ENCODE measurements at regions not wholly inside any gene's neighbourhood (a gene's known extent, or its start where the extent isn't known, plus 50 kb on each side); places are given as distances from the start of the nearest gene placed in this dataset.

- DNase-seq (no peak), ATAC-seq (no peak)
- no peak overlapping the region for H3K27ac ChIP-seq
- no peaks in the 10 kb centered on the region for H3K9me3 ChIP-seq
- no peaks in the 10 kb centered on the region for H3K36me3 ChIP-seq
- no peaks in the 10 kb centered on the region for H3K27me3 ChIP-seq
- H3K4me3 ChIP-seq: no peak overlapping the region
- no peaks in the 10 kb centered on the region for H3K4me1 ChIP-seq
- no peak for TF ChIP-seq CTCF (IDR thresholded peaks at IDR 0.05)
- intact Hi-C loops (cut with DNase I): no loop called here
These were observed 402.1 kb downstream of the ZNF536 start for GRCh38 chr19:30774252-30774766.

- H3K27ac ChIP-seq: no peak overlapping the region
- no peak for ATAC-seq
- DNase-seq: no peak
- H3K9me3 ChIP-seq: no peaks in the 10 kb centered on the region
- H3K4me3 ChIP-seq: no peak overlapping the region
- no peaks in the 10 kb centered on the region for H3K36me3 ChIP-seq
- intact Hi-C loops (cut with DNase I): no loop called here
- no peaks in the 10 kb centered on the region for H3K27me3 ChIP-seq
- no peaks in the 10 kb centered on the region for H3K4me1 ChIP-seq
- TF ChIP-seq CTCF (IDR thresholded peaks at IDR 0.05): no peak
These were observed 390.5 kb downstream of the ZNF536 start for GRCh38 chr19:30762651-30763050.

- TF ChIP-seq CTCF (IDR thresholded peaks at IDR 0.05): no peak
- Histone ChIP-seq H3K27ac (no peak overlapping the region), H3K4me1 (no peaks in the 10 kb centered on the region), H3K36me3 (no peaks in the 10 kb centered on the region), H3K27me3 (no peaks in the 10 kb centered on the region), H3K9me3 (no peaks in the 10 kb centered on the region), H3K4me3 (no peak overlapping the region)
- intact Hi-C loops (cut with DNase I): no loop called here
- DNase-seq (no peak), ATAC-seq (no peak)
These were observed 387.8 kb downstream of the ZNF536 start for GRCh38 chr19:30760014-30760413.

- ATAC-seq: no peak
- Histone ChIP-seq H3K27me3 (no peaks in the 10 kb centered on the region), H3K4me3 (no peak overlapping the region), H3K27ac (no peak overlapping the region), H3K36me3 (no peaks in the 10 kb centered on the region), H3K4me1 (no peaks in the 10 kb centered on the region), H3K9me3 (no peaks in the 10 kb centered on the region)
- DNase-seq: no peak
- intact Hi-C loops (cut with DNase I): no loop called here
- TF ChIP-seq CTCF (IDR thresholded peaks at IDR 0.05): no peak
These were observed 385.8 kb downstream of the ZNF536 start for GRCh38 chr19:30757837-30758617.

- no peaks in the 10 kb centered on the region for H3K27me3 ChIP-seq
These were observed 385.1 kb downstream of the ZNF536 start for GRCh38 chr19:30757104-30757836.

More at GRCh38 chr19:30757104-30757836, 385.1 kb downstream of the ZNF536 start:
- Histone ChIP-seq H3K36me3 (no peaks in the 10 kb centered on the region), H3K4me3 (no peak overlapping the region), H3K9me3 (no peaks in the 10 kb centered on the region), H3K27ac (no peak overlapping the region), H3K4me1 (no peaks in the 10 kb centered on the region)
- DNase-seq (no peak), ATAC-seq (no peak)
- intact Hi-C loops (cut with DNase I): no loop called here
- TF ChIP-seq CTCF (IDR thresholded peaks at IDR 0.05): no peak
